ENCODE measurements at regions not wholly inside any gene's neighbourhood (a gene's known extent, or its start where the extent isn't known, plus 50 kb on each side); places are given as distances from the start of the nearest gene placed in this dataset.

DNA sequence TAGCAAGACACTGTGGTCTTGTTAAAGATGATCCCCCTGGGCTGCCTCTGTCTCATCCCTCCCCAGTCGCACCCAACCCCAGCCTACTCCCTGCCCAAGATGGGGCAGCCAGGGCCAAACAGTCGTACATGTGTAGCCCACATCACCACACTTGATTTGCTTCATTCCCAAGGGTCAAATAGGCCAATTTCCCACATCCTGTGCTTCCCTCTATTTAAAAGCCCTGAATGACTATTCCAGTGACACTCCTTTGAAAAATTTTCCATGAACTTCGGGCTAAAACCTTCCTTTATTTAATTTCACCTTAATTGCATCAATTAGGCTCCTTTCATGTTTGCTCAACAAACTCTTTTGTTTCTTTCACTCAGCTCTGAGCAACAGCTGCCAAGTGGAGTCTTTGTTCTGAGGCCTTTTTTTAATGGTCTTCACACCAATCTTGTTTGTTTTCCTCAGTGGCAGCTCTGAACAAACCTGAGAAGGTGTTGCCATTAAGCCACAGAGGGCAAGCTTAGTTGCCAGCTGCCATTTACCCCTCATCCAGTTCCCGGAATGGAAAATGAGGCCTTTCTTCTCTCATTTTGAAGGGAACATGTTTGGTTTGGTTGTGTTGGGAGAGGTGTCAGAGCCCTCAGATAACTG lies 126.9 kb downstream of the APIP start:
- WGBS, 2 donors, result 77 to 81% methylated on average over 4 of the region's 4 CpGs
- no peak for TF ChIP-seq POLR2A (IDR thresholded peaks at IDR 0.05)
- TF ChIP-seq, protein P1, sequence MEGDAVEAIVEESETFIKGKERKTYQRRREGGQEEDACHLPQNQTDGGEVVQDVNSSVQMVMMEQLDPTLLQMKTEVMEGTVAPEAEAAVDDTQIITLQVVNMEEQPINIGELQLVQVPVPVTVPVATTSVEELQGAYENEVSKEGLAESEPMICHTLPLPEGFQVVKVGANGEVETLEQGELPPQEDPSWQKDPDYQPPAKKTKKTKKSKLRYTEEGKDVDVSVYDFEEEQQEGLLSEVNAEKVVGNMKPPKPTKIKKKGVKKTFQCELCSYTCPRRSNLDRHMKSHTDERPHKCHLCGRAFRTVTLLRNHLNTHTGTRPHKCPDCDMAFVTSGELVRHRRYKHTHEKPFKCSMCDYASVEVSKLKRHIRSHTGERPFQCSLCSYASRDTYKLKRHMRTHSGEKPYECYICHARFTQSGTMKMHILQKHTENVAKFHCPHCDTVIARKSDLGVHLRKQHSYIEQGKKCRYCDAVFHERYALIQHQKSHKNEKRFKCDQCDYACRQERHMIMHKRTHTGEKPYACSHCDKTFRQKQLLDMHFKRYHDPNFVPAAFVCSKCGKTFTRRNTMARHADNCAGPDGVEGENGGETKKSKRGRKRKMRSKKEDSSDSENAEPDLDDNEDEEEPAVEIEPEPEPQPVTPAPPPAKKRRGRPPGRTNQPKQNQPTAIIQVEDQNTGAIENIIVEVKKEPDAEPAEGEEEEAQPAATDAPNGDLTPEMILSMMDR (IDR thresholded peaks at IDR 0.05), result no peak
- no peak overlapping the region for H3K4me3 ChIP-seq (replicated peaks in 1 of 3)
- H3K4me1 ChIP-seq, result peaks cover 4 to 10% of the 10 kb centered on the region in 2 donors
- H3K27ac ChIP-seq, result no peak overlapping the region
- H3K27me3 ChIP-seq, result no peaks in the 10 kb centered on the region
- DNase-seq, result no peak
- no peaks in the 10 kb centered on the region for H3K9me3 ChIP-seq
- no peaks in the 10 kb centered on the region for H3K36me3 ChIP-seq
- intact Hi-C loops (cut with DNase I), result no loop called here

- H3K36me3 ChIP-seq, result no peaks in the 10 kb centered on the region
- no peak overlapping the region for H3K27ac ChIP-seq
- WGBS, 2 donors, result 89 to 98% methylated on average over 2 of the region's 2 CpGs
- TF ChIP-seq, protein P1 (IDR thresholded peaks at IDR 0.05), result no peak
- TF ChIP-seq POLR2A (IDR thresholded peaks at IDR 0.05), result no peak
- H3K9me3 ChIP-seq, result no peaks in the 10 kb centered on the region
- no peak for DNase-seq
- no peak overlapping the region for H3K4me3 ChIP-seq (replicated peaks in 1 of 3)
- intact Hi-C loops (cut with DNase I), result no loop called here
- H3K27me3 ChIP-seq, result no peaks in the 10 kb centered on the region
- peaks cover 4 to 10% of the 10 kb centered on the region in 2 donors for H3K4me1 ChIP-seq
Observed at GRCh38 chr11:34788642-34789041, 127.5 kb downstream of the APIP start.

DNA sequence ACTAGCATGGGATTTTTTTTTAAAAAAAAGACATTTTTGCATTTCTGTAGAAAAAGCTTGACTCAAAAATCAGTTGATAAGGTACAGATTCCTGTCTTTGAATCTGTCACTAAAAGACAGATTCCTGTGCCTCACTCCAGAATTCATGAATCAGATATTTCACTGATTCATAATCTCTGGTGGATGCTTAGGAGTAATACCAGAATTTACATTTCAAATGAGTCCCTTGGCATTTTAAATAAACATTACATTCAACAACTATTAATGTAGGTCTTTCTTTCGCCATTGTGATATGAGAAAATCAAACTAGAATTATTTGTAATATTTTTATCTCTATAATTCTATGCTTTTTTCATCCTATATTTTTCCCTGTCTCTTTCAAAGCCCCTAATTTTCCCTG lies 128.3 kb downstream of the APIP start:
- Histone ChIP-seq H3K36me3 (no peaks in the 10 kb centered on the region), H3K9me3 (no peaks in the 10 kb centered on the region), H3K4me3 (replicated peaks in 1 of 3) (no peak overlapping the region), H3K27me3 (no peaks in the 10 kb centered on the region), H3K4me1 (peaks cover 4 to 6% of the 10 kb centered on the region in 2 donors), H3K27ac (no peak overlapping the region)
- WGBS, 2 donors, result 94% methylated on average over 1 of the region's 1 CpG
- DNase-seq, result no peak
- intact Hi-C loops (cut with DNase I), result no loop called here
- no peak for TF ChIP-seq POLR2A (IDR thresholded peaks at IDR 0.05)
- TF ChIP-seq, protein P1 (IDR thresholded peaks at IDR 0.05), result no peak

GRCh38 chr11:34787348-34787747 lies 128.8 kb downstream of the APIP start:
- no peak for DNase-seq
- H3K9me3 ChIP-seq, result no peaks in the 10 kb centered on the region
- TF ChIP-seq, protein P1 (IDR thresholded peaks at IDR 0.05), result no peak
- TF ChIP-seq POLR2A (IDR thresholded peaks at IDR 0.05), result no peak
- no peak overlapping the region for H3K27ac ChIP-seq
- H3K27me3 ChIP-seq, result no peaks in the 10 kb centered on the region
- no peak overlapping the region for H3K4me3 ChIP-seq (replicated peaks in 1 of 3)
- WGBS, 2 donors, result 71 to 77% methylated on average over 1 of the region's 1 CpG
- no peaks in the 10 kb centered on the region for H3K36me3 ChIP-seq
- peaks cover 0 to under 1% of the 10 kb centered on the region in 2 donors for H3K4me1 ChIP-seq
- intact Hi-C loops (cut with DNase I), result no loop called here

- 29 to 58% methylated on average over 2 of the region's 2 CpGs for WGBS, 2 donors
- no peak for DNase-seq
- Histone ChIP-seq H3K9me3 (no peaks in the 10 kb centered on the region), H3K4me1 (no peaks in the 10 kb centered on the region), H3K27ac (no peak overlapping the region), H3K27me3 (no peaks in the 10 kb centered on the region), H3K36me3 (no peaks in the 10 kb centered on the region), H3K4me3 (replicated peaks in 1 of 3) (no peak overlapping the region)
- intact Hi-C loops (cut with DNase I), result no loop called here
- TF ChIP-seq, protein P1 (IDR thresholded peaks at IDR 0.05), result no peak
- TF ChIP-seq POLR2A (IDR thresholded peaks at IDR 0.05), result no peak
Observed at GRCh38 chr11:34784318-34784841, 131.8 kb downstream of the APIP start.
